ENCODE measurements at regions not wholly inside any gene's neighbourhood (a gene's known extent, or its start where the extent isn't known, plus 50 kb on each side); places are given as distances from the start of the nearest gene placed in this dataset.

- TF ChIP-seq CTCF (IDR thresholded peaks at IDR 0.05) = no peak
- no peaks in the 10 kb centered on the region for H3K36me3 Mint-ChIP-seq (ENCODE audit: unreplicated experiment)
Measured at GRCh38 chr12:82069931-82070514, 288.2 kb downstream of the CCDC59 start.

GRCh38 chr12:82058197-82058596 lies 299.0 kb upstream of the PPFIA2 start:
- TF ChIP-seq CTCF (IDR thresholded peaks at IDR 0.05) = no peak
- Mint-ChIP-seq H3K36me3 (ENCODE audit: unreplicated experiment) (no peaks in the 10 kb centered on the region), H3K4me1 (ENCODE audit: unreplicated experiment) (no peaks in the 10 kb centered on the region), H3K27me3 (ENCODE audit: unreplicated experiment) (no peaks in the 10 kb centered on the region), H3K9me3 (ENCODE audit: unreplicated experiment) (no peaks in the 10 kb centered on the region), H3K4me3 (ENCODE audit: unreplicated experiment) (no peak overlapping the region), H3K27ac (ENCODE audit: unreplicated experiment) (no peak overlapping the region)
- no peak for DNase-seq (ENCODE audit: extremely low spot score, unreplicated experiment)

More at GRCh38 chr12:82069931-82070514, 288.2 kb downstream of the CCDC59 start:
- no peaks in the 10 kb centered on the region for H3K4me1 Mint-ChIP-seq (ENCODE audit: unreplicated experiment)
- no peak overlapping the region for H3K27ac Mint-ChIP-seq (ENCODE audit: unreplicated experiment)
- no peaks in the 10 kb centered on the region for H3K27me3 Mint-ChIP-seq (ENCODE audit: unreplicated experiment)
- DNase-seq (ENCODE audit: extremely low spot score, unreplicated experiment) = no peak
- H3K4me3 Mint-ChIP-seq (ENCODE audit: unreplicated experiment) = no peak overlapping the region
- peaks cover 7% of the 10 kb centered on the region for H3K9me3 Mint-ChIP-seq (ENCODE audit: unreplicated experiment)

- no peak for TF ChIP-seq CTCF (IDR thresholded peaks at IDR 0.05)
- Mint-ChIP-seq H3K9me3 (ENCODE audit: unreplicated experiment) (no peaks in the 10 kb centered on the region), H3K36me3 (ENCODE audit: unreplicated experiment) (no peaks in the 10 kb centered on the region), H3K4me3 (ENCODE audit: unreplicated experiment) (no peak overlapping the region), H3K27me3 (ENCODE audit: unreplicated experiment) (no peaks in the 10 kb centered on the region), H3K4me1 (ENCODE audit: unreplicated experiment) (no peaks in the 10 kb centered on the region), H3K27ac (ENCODE audit: unreplicated experiment) (no peak overlapping the region)
- no peak for DNase-seq (ENCODE audit: extremely low spot score, unreplicated experiment)
Measured at GRCh38 chr12:82057770-82058169, 298.6 kb upstream of the PPFIA2 start.

DNA sequence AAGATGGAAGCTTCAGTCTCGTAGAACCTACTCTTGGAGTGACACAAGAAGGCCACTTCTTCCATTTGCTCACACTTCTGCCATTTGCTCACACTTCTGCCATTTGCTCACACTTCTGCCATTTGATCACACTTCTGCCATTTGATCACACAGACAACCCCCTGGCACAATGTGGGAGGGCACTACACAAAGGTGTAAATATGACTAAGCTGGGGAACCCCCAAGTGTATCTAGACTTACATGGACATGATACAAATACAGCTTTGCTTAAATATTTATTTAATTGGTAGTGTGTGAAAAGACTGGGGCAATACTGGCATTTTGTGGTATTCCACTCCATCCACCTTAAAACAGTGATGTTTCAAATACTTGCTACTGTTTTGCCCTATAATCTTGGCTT lies 296.2 kb upstream of the PPFIA2 start:
- Mint-ChIP-seq H3K4me1 (ENCODE audit: unreplicated experiment) (no peaks in the 10 kb centered on the region), H3K4me3 (ENCODE audit: unreplicated experiment) (no peak overlapping the region), H3K36me3 (ENCODE audit: unreplicated experiment) (no peaks in the 10 kb centered on the region), H3K27me3 (ENCODE audit: unreplicated experiment) (no peaks in the 10 kb centered on the region), H3K27ac (ENCODE audit: unreplicated experiment) (no peak overlapping the region), H3K9me3 (ENCODE audit: unreplicated experiment) (no peaks in the 10 kb centered on the region)
- no peak for DNase-seq (ENCODE audit: extremely low spot score, unreplicated experiment)
- no peak for TF ChIP-seq CTCF (IDR thresholded peaks at IDR 0.05)

- Mint-ChIP-seq H3K4me3 (ENCODE audit: unreplicated experiment) (no peak overlapping the region), H3K27ac (ENCODE audit: unreplicated experiment) (no peak overlapping the region), H3K27me3 (ENCODE audit: unreplicated experiment) (no peaks in the 10 kb centered on the region), H3K4me1 (ENCODE audit: unreplicated experiment) (no peaks in the 10 kb centered on the region), H3K9me3 (ENCODE audit: unreplicated experiment) (peaks cover 6% of the 10 kb centered on the region), H3K36me3 (ENCODE audit: unreplicated experiment) (no peaks in the 10 kb centered on the region)
- TF ChIP-seq CTCF (IDR thresholded peaks at IDR 0.05) = no peak
- DNase-seq (ENCODE audit: extremely low spot score, unreplicated experiment) = no peak
Measured at GRCh38 chr12:82054566-82054965, 295.4 kb upstream of the PPFIA2 start.

Measured in osteocyte (in vitro differentiated cells).